ENCODE measurements at regions not wholly inside any gene's neighbourhood (a gene's known extent, or its start where the extent isn't known, plus 50 kb on each side); places are given as distances from the start of the nearest gene placed in this dataset.
"Not testable (repeated sequence)": the region's sequence is repeated elsewhere in the genome, so short reads cannot be mapped to it uniquely, and the experiment has no call there.

GRCh38 chr6:6748001-6748400 is 159.5 kb downstream of the LY86 start:
- DNase-seq: no peak

- peak in 1 of 2 donors; percentile 27 for DNase-seq
Measured at GRCh38 chr6:6749702-6750491, 161.4 kb downstream of the LY86 start.

GRCh38 chr6:6750594-6751265 is 162.2 kb downstream of the LY86 start:
- DNase-seq: no peak

- no peak for DNase-seq
Measured at GRCh38 chr6:6751266-6751596, 162.7 kb downstream of the LY86 start.

- no peak for DNase-seq
Measured at GRCh38 chr6:6751619-6752023, 163.1 kb downstream of the LY86 start.

- DNase-seq: no peak
Measured at GRCh38 chr6:6752129-6752528, 163.6 kb downstream of the LY86 start.

GRCh38 chr6:6753301-6753700 is 164.8 kb downstream of the LY86 start:
- no peak for DNase-seq

- DNase-seq: no peak
Measured at GRCh38 chr6:6756526-6756925, 168.0 kb downstream of the LY86 start.

- no peak for DNase-seq
Measured at GRCh38 chr6:6758546-6758914, 170.0 kb downstream of the LY86 start.

GRCh38 chr6:6758915-6759654 is 170.6 kb downstream of the LY86 start:
- DNase-seq: peak; percentile 81 to 84

- no peak for DNase-seq
Measured at GRCh38 chr6:6760002-6760401, 171.5 kb downstream of the LY86 start.

- not testable (repeated sequence) for DNase-seq
Measured at GRCh38 chr6:6762566-6762965, 174.0 kb downstream of the LY86 start.

GRCh38 chr6:6764764-6765434 is 176.4 kb downstream of the LY86 start:
- no peak for DNase-seq

- no peak for DNase-seq
Measured at GRCh38 chr6:6766230-6766905, 177.8 kb downstream of the LY86 start.

GRCh38 chr6:6769466-6769865 is 180.9 kb downstream of the LY86 start:
- DNase-seq: no peak

- no peak for DNase-seq
Measured at GRCh38 chr6:6771224-6771945, 182.9 kb downstream of the LY86 start.

- no peak for DNase-seq
Measured at GRCh38 chr6:6771964-6772363, 183.4 kb downstream of the LY86 start.

- no peak for DNase-seq
Measured at GRCh38 chr6:6772751-6773150, 184.2 kb downstream of the LY86 start.

GRCh38 chr6:6775074-6775473 is 186.6 kb downstream of the LY86 start:
- DNase-seq: no peak

- no peak for DNase-seq
Measured at GRCh38 chr6:6780231-6780630, 191.7 kb downstream of the LY86 start.
